K562 (cell line): ENCODE measurements at regions not wholly inside any gene's neighbourhood (a gene's known extent, or its start where the extent isn't known, plus 50 kb on each side); places are given as distances from the start of the nearest gene placed in this dataset.

Source experiments
- ATAC-seq: fragments of 200-7000 bp; cut with Tn5 transposase; 3 replicates; pipeline ENCODE4 v1.9.1; 2020; ENCODE audit warnings: moderate library complexity
- BruUV-seq: library from RNA; stranded (reverse); fragments of 400-500 nt; replicated peaks from 2 replicates; lab custom pipeline; 2021; lab: Mats Ljungman, UMichigan
- CTCF ChIA-PET: fragments of 300-600 bp; formaldehyde crosslinking; extraction: SDS; loops from one replicate; lab custom pipeline; 2021; ENCODE audit warnings: low intra/inter-chr PET ratio; lab: Yijun Ruan, JAX
- POLR2A ChIA-PET: fragments of 300-600, 350-650 bp; sonication (Branson Sonifier 250); formaldehyde crosslinking; extraction: SDS; loops from one replicate; lab custom pipeline; 2021; ENCODE audit warnings: antibody characterized with exemption, inconsistent platforms; lab: Yijun Ruan, JAX
- DNase-seq, 4 experiments: peaks; one replicate each; pipeline versions ENCODE4 v3.0.0 to v3.0.0-alpha.2; 2011 to 2018; ENCODE audit warnings: low spot score in 3 of 4, mixed read lengths in 3 of 4; ENCODE audit errors: extremely low read depth in 1 of 4
- FAIRE-seq: peaks from 2 replicates; lab custom pipeline; 2011; peaks lifted over from hg19 to GRCh38; lab: Jason Lieb, UNC
- H2AFZ ChIP-seq: 2 replicates; pipeline ENCODE4 v1.6.0; 2011; ENCODE audit warnings: low read depth, low read length, control low read depth, inconsistent platforms
- H3K27ac ChIP-seq: fragments of 200-600 bp; 3 replicates; pipeline ENCODE4 v1.8.0; 2011; ENCODE audit warnings: low read depth, mild to moderate bottlenecking, control low read depth, inconsistent platforms, low read length, moderate library complexity, mixed read lengths; ENCODE audit errors: extremely low read depth
- H3K27me3 ChIP-seq, 2 experiments: fragments of 300-600 bp in 1 of 2; 2 replicates in 1 of 2; 3 replicates in 1 of 2; pipeline versions ENCODE4 v1.6.0 to v1.8.0; 2011; ENCODE audit warnings: inconsistent platforms in 2 of 2, low read length in 2 of 2, mild to moderate bottlenecking in 1 of 2, mixed read lengths in 1 of 2, moderate library complexity in 1 of 2; ENCODE audit not compliant: control insufficient read depth in 2 of 2, insufficient read depth in 2 of 2
- H3K36me3 ChIP-seq: fragments of 300-600 bp; 3 replicates; pipeline ENCODE4 v1.8.0; 2011; ENCODE audit warnings: mild to moderate bottlenecking, low read length, inconsistent platforms; ENCODE audit not compliant: control insufficient read depth, insufficient read depth
- H3K4me1 ChIP-seq, 2 experiments: fragments of 200-600 bp in 1 of 2; replicated peaks in 1 of 2; 2 replicates in 1 of 2; 3 replicates in 1 of 2; pipeline versions ENCODE4 v1.5.1 to v1.8.0; 2011; ENCODE audit warnings: inconsistent platforms in 2 of 2, low read length in 2 of 2, mild to moderate bottlenecking in 1 of 2, mixed read lengths in 1 of 2, moderate library complexity in 1 of 2; ENCODE audit not compliant: control insufficient read depth in 2 of 2, insufficient read depth in 2 of 2
- H3K4me2 ChIP-seq: 2 replicates; pipeline ENCODE4 v1.6.1; 2011; ENCODE audit warnings: low read length, control low read depth, inconsistent platforms, mixed read lengths; ENCODE audit not compliant: insufficient read depth
- H3K4me3 ChIP-seq: fragments of 200-600 bp; sonication (generic), shearing (Covaris generic); 2 replicates; pipeline ENCODE4 v1.5.1; 2016; ENCODE audit warnings: control low read depth, inconsistent platforms
- H3K79me2 ChIP-seq: fragments of 200-600 bp; 3 replicates; pipeline ENCODE4 v1.8.0; 2011; ENCODE audit warnings: low read length, inconsistent platforms; ENCODE audit not compliant: control insufficient read depth, insufficient read depth
- H3K9ac ChIP-seq, 2 experiments: 2 replicates each; pipeline versions ENCODE4 v1.6.0 to v1.6.1; 2011; ENCODE audit warnings: low read depth in 2 of 2, low read length in 2 of 2, control low read depth in 1 of 2, inconsistent platforms in 1 of 2, mild to moderate bottlenecking in 1 of 2, mixed read lengths in 1 of 2; ENCODE audit not compliant: insufficient read depth in 1 of 2
- H3K9me1 ChIP-seq: one replicate; pipeline ENCODE4 v1.6.0; 2011; ENCODE audit warnings: inconsistent platforms, mild to moderate bottlenecking, low read length, moderate library complexity; ENCODE audit not compliant: control insufficient read depth, insufficient read depth
- H3K9me3 ChIP-seq: replicated peaks from 2 replicates; pipeline ENCODE4 v1.5.1; 2011; ENCODE audit warnings: low read depth, low read length, inconsistent platforms; ENCODE audit not compliant: control insufficient read depth, insufficient read depth
- H4K20me1 ChIP-seq: replicated peaks from 2 replicates; pipeline ENCODE4 v1.6.1; 2011; ENCODE audit warnings: low read length, inconsistent platforms, mixed read lengths; ENCODE audit not compliant: control insufficient read depth, insufficient read depth
- COPS2 ChIP-seq: fragments of 450-650 bp; conservative IDR thresholded peaks from 2 replicates; pipeline ENCODE4 v1.6.1; 2016; ENCODE audit warnings: mild to moderate bottlenecking, moderate library complexity
- HNRNPLL ChIP-seq: fragments of 200-400 bp; formaldehyde crosslinking; IDR thresholded peaks from 2 replicates; pipeline ENCODE4 v1.6.1; 2017; ENCODE audit warnings: low read length, low read depth, mild to moderate bottlenecking; ENCODE audit not compliant: poor library complexity, severe bottlenecking
- ILK ChIP-seq: fragments of 450-650 bp; IDR thresholded peaks from 2 replicates; pipeline ENCODE4 v1.6.1; 2016; ENCODE audit warnings: missing genetic modification characterization, low read depth, mild to moderate bottlenecking, missing compliant biosample characterization, moderate library complexity, borderline replicate concordance
- KAT2B ChIP-seq: IDR thresholded peaks from one replicate; pipeline ENCODE4 v1.6.1; 2012; ENCODE audit warnings: low read depth, mild to moderate bottlenecking, control low read depth, inconsistent platforms, low read length, moderate library complexity
- KAT8 ChIP-seq: fragments of 450-650 bp; IDR thresholded peaks from 2 replicates; pipeline ENCODE4 v1.6.1; 2016; ENCODE audit warnings: low read depth, mild to moderate bottlenecking
- MEF2D ChIP-seq: conservative IDR thresholded peaks from 2 replicates; pipeline ENCODE4 v1.6.1; 2016; ENCODE audit warnings: low read depth, missing genetic modification characterization, missing compliant biosample characterization
- NEUROD1 ChIP-seq: fragments of 150-350 bp; IDR thresholded peaks from 2 replicates; pipeline ENCODE4 v1.6.1; 2014; ENCODE audit warnings: borderline replicate concordance, low read length, low read depth; ENCODE audit not compliant: partially characterized antibody
- OTX1 ChIP-seq: fragments of 450-650 bp; formaldehyde crosslinking; IDR thresholded peaks from 2 replicates; pipeline ENCODE4 v1.4.0; 2022; ENCODE audit warnings: mild to moderate bottlenecking
- PTRF ChIP-seq: fragments of 450-650 bp; IDR thresholded peaks from 2 replicates; pipeline ENCODE4 v1.6.1; 2016; ENCODE audit warnings: mild to moderate bottlenecking, missing genetic modification characterization, missing compliant biosample characterization
- RBM39 ChIP-seq: fragments of 200-400 bp; formaldehyde crosslinking; optimal IDR thresholded peaks from 2 replicates; pipeline ENCODE3; 2018; ENCODE audit warnings: low read depth, low read length
- RREB1 ChIP-seq: fragments of 250-450 bp; sonication (Bioruptor Pico); IDR thresholded peaks from 2 replicates; pipeline ENCODE4 v1.4.0; 2020
- TCF3 ChIP-seq: sonication (generic); formaldehyde crosslinking; IDR thresholded peaks from 2 replicates; pipeline ENCODE4 v1.4.0; 2020; ENCODE audit warnings: mild to moderate bottlenecking, missing genetic modification reagents
- ZNF232 ChIP-seq: sonication (generic); formaldehyde crosslinking; IDR thresholded peaks from 2 replicates; pipeline ENCODE4 v1.8.0; 2022; ENCODE audit warnings: mild to moderate bottlenecking, missing genetic modification reagents
- WGBS: fragments of 100-300 bp; shearing (Covaris generic); methylation state at CpG from one replicate; pipeline ENCODE4 v1.1.6; 2016; ENCODE audit warnings: low coverage, mixed read lengths; ENCODE audit not compliant: insufficient coverage; ENCODE audit errors: missing lambda C conversion rate; 5-methylcytosine and 5-hydroxymethylcytosine counted together
- in situ Hi-C: fragments of 300-500 bp; cut with MboI; formaldehyde crosslinking; loops from 4 replicates; pipeline ENCODE4 v1.15.0; 2018; ENCODE audit warnings: inconsistent platforms, mixed read lengths
- intact Hi-C: fragments of 100-400 bp; cut with micrococcal nuclease; formaldehyde crosslinking; loops from 2 replicates; pipeline ENCODE4 v1.14.2; 2022
- TF ChIP-seq, protein P1 (sequence below): conservative IDR thresholded peaks from 2 replicates; pipeline ENCODE4 v1.6.1; 2011; ENCODE audit warnings: low read depth, mild to moderate bottlenecking, low read length; ENCODE audit not compliant: control insufficient read depth

- H3K9me3 ChIP-seq = no peaks in the 10 kb centered on the region
- no peaks in the 10 kb centered on the region for H3K79me2 ChIP-seq
- no peaks in the 10 kb centered on the region for H4K20me1 ChIP-seq
- H3K9me1 ChIP-seq = no peaks in the 10 kb centered on the region
- FAIRE-seq (no peak), ATAC-seq (no peak), DNase-seq (no peak)
- no peak overlapping the region for H3K9ac ChIP-seq
- H3K4me1 ChIP-seq = no peaks in the 10 kb centered on the region
- H3K27ac ChIP-seq = no peak overlapping the region
- no peaks in the 10 kb centered on the region for H3K27me3 ChIP-seq
- no CpG with 5 or more reads among the region's 10 CpGs for WGBS
- no peak overlapping the region for H2AFZ ChIP-seq
- POLR2A ChIA-PET = no interaction called here
- intact Hi-C loops = no loop called here
- H3K4me2 ChIP-seq = no peak overlapping the region
- CTCF ChIA-PET = no interaction called here
- in situ Hi-C loops = no loop called here
- no peaks in the 10 kb centered on the region for H3K36me3 ChIP-seq
- TF ChIP-seq NEUROD1 (no peak), KAT8 (no peak), PTRF (tag) (no peak), MEF2D (no peak), TCF3 (CRISPR knock-in tag) (no peak), RBM39 (no peak), ILK (tag) (no peak), HNRNPLL (no peak), RREB1 (CRISPR knock-in tag) (no peak), COPS2 (no peak), ZNF232 (CRISPR knock-in tag) (no peak), KAT2B (no peak), OTX1 (CRISPR knock-in tag) (no peak)
- TF ChIP-seq, protein P1, sequence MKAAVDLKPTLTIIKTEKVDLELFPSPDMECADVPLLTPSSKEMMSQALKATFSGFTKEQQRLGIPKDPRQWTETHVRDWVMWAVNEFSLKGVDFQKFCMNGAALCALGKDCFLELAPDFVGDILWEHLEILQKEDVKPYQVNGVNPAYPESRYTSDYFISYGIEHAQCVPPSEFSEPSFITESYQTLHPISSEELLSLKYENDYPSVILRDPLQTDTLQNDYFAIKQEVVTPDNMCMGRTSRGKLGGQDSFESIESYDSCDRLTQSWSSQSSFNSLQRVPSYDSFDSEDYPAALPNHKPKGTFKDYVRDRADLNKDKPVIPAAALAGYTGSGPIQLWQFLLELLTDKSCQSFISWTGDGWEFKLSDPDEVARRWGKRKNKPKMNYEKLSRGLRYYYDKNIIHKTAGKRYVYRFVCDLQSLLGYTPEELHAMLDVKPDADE = no peak
- TF ChIP-seq, all 486 proteins: peak for 0
- no peak overlapping the region for H3K4me3 ChIP-seq
- no TSS peak for BruUV-seq
Observed at GRCh38 chr9:26324786-26325443, 567.7 kb downstream of the CAAP1 start.
